ENCODE measurements at regions not wholly inside any gene's neighbourhood (a gene's known extent, or its start where the extent isn't known, plus 50 kb on each side); places are given as distances from the start of the nearest gene placed in this dataset.

GRCh38 chr6:120202878-120203277 is 853.3 kb upstream of the MAN1A1 start:
- DNase-seq: no peak

- no peak for DNase-seq
These were observed 851.3 kb upstream of the MAN1A1 start for GRCh38 chr6:120200853-120201252.

GRCh38 chr6:120198033-120198432 is 848.5 kb upstream of the MAN1A1 start:
- no peak for DNase-seq

- no peak for DNase-seq
These were observed 836.5 kb upstream of the MAN1A1 start for GRCh38 chr6:120186080-120186479.

- no peak for DNase-seq
These were observed 823.7 kb upstream of the MAN1A1 start for GRCh38 chr6:120173250-120173649.

- DNase-seq: no peak
These were observed 815.0 kb upstream of the MAN1A1 start for GRCh38 chr6:120164531-120164930.

- no peak for DNase-seq
These were observed 808.3 kb upstream of the MAN1A1 start for GRCh38 chr6:120157873-120158272.

- DNase-seq: no peak
These were observed 797.7 kb upstream of the MAN1A1 start for GRCh38 chr6:120147071-120147871.

GRCh38 chr6:120141601-120142000 is 792.0 kb upstream of the MAN1A1 start:
- DNase-seq: no peak

- DNase-seq: no peak
These were observed 787.9 kb upstream of the MAN1A1 start for GRCh38 chr6:120137492-120137891.

GRCh38 chr6:120129228-120129627 is 779.7 kb upstream of the MAN1A1 start:
- no peak for DNase-seq

- DNase-seq: no peak
These were observed 772.8 kb upstream of the MAN1A1 start for GRCh38 chr6:120122401-120122800.

GRCh38 chr6:120116343-120116742 is 766.8 kb upstream of the MAN1A1 start:
- DNase-seq: no peak

GRCh38 chr6:120112980-120113379 is 763.4 kb upstream of the MAN1A1 start:
- DNase-seq: no peak

- no peak for DNase-seq
These were observed 761.4 kb upstream of the MAN1A1 start for GRCh38 chr6:120111001-120111400.

GRCh38 chr6:120108061-120108795 is 758.7 kb upstream of the MAN1A1 start:
- no peak for DNase-seq

GRCh38 chr6:120103618-120104017 is 754.1 kb upstream of the MAN1A1 start:
- DNase-seq: no peak

GRCh38 chr6:120096696-120097260 is 747.2 kb upstream of the MAN1A1 start:
- DNase-seq: no peak

GRCh38 chr6:120083186-120083585 is 733.6 kb upstream of the MAN1A1 start:
- DNase-seq: no peak

GRCh38 chr6:120077489-120077888 is 727.9 kb upstream of the MAN1A1 start:
- DNase-seq: no peak

- DNase-seq: no peak
These were observed 708.8 kb upstream of the MAN1A1 start for GRCh38 chr6:120058410-120058809.

- no peak for DNase-seq
These were observed 706.5 kb upstream of the MAN1A1 start for GRCh38 chr6:120056085-120056484.

- no peak for DNase-seq
These were observed 705.5 kb upstream of the MAN1A1 start for GRCh38 chr6:120055071-120055470.

GRCh38 chr6:120039664-120040063 is 690.1 kb upstream of the MAN1A1 start:
- DNase-seq: no peak

All from activated T-cell treated with anti-CD3 and anti-CD28 coated beads, Interleukin-2, amount 50 U/mL, for 1 hour (primary cell).